HCT116 (cell line): ENCODE measurements at regions not wholly inside any gene's neighbourhood (a gene's known extent, or its start where the extent isn't known, plus 50 kb on each side); places are given as distances from the start of the nearest gene placed in this dataset.

Source experiments
- ATAC-seq: fragments of 200-7000 bp; cut with Tn5 transposase; 2 replicates; pipeline ENCODE4 v1.9.1; 2020; ENCODE audit warnings: mild to moderate bottlenecking, moderate library complexity
- BruUV-seq: library from RNA; stranded (reverse); fragments of 400-500 nt; replicated peaks from 2 replicates; lab custom pipeline; 2021; lab: Mats Ljungman, UMichigan
- CTCF ChIA-PET: fragments of 300-600 bp; sonication (Branson Sonifier 250); formaldehyde crosslinking; loops from one replicate; lab custom pipeline; 2021; ENCODE audit warnings: antibody characterized with exemption; lab: Charles Lee
- POLR2A ChIA-PET: fragments of 300-600, 350-600 bp; sonication (Branson Sonifier 250); formaldehyde crosslinking; loops from one replicate; lab custom pipeline; 2021; ENCODE audit warnings: antibody characterized with exemption; lab: Charles Lee
- RAD21 ChIA-PET, 2 experiments: fragments of 300-600 bp; sonication (Branson Sonifier 250); formaldehyde crosslinking; loops; one replicate each; lab custom pipeline; 2023; ENCODE audit warnings: low total read pairs in 2 of 2; ENCODE audit not compliant: uncharacterized antibody in 2 of 2, unreplicated experiment in 2 of 2, low non-redundant PET in 1 of 2; lab: Charles Lee
- DNase-seq: peaks from one replicate; pipeline ENCODE4 v3.0.0-alpha.2; 2010; ENCODE audit warnings: low read depth, low spot score
- H2AFZ ChIP-seq: fragments of 200-600 bp; shearing (Covaris generic), sonication (generic); 2 replicates; pipeline ENCODE4 v1.6.1; 2017; ENCODE audit warnings: low read depth, mixed run types, mixed read lengths, antibody characterized with exemption, low read length; ENCODE audit not compliant: poor library complexity, severe bottlenecking
- H3K27ac ChIP-seq: 2 replicates; pipeline ENCODE4 v1.5.1; 2012; ENCODE audit warnings: low read depth, low read length
- H3K27me3 ChIP-seq: fragments of 200-600 bp; sonication (generic); 2 replicates; pipeline ENCODE4 v1.6.1; 2016; ENCODE audit warnings: mixed run types, low read length, mixed read lengths; ENCODE audit not compliant: insufficient read depth
- H3K36me3 ChIP-seq, 2 experiments: fragments of 200-500 bp in 1 of 2; fragments of 200-600 bp in 1 of 2; sonication (Bioruptor generic) in 1 of 2; sonication (generic) in 1 of 2; 2 replicates each; pipeline versions ENCODE4 v1.5.1 to v1.6.1; 2014 to 2016; ENCODE audit warnings: low read length in 2 of 2, inconsistent platforms in 1 of 2, mixed read lengths in 1 of 2, mixed run types in 1 of 2; ENCODE audit not compliant: insufficient read depth in 2 of 2, control insufficient read depth in 1 of 2
- H3K4me1 ChIP-seq, 2 experiments: fragments of 200-600 bp in 1 of 2; sonication (generic) in 1 of 2; 2 replicates each; pipeline versions ENCODE4 v1.5.1 to v1.6.1; 2012 to 2017; ENCODE audit warnings: low read length in 2 of 2, inconsistent platforms in 1 of 2, mild to moderate bottlenecking in 1 of 2, mixed read lengths in 1 of 2, mixed run types in 1 of 2, moderate library complexity in 1 of 2; ENCODE audit not compliant: insufficient read depth in 2 of 2, control insufficient read depth in 1 of 2
- H3K4me2 ChIP-seq: fragments of 200-600 bp; sonication (generic); 2 replicates; pipeline ENCODE4 v1.6.1; 2017; ENCODE audit warnings: mixed run types, low read length, mixed read lengths
- H3K4me3 ChIP-seq, 2 experiments: fragments of 200-600 bp in 1 of 2; sonication (generic) in 1 of 2; replicated peaks in 1 of 2; 2 replicates each; pipeline ENCODE4 v1.5.1; 2011 to 2016; ENCODE audit warnings: low read length in 2 of 2, control low read depth in 1 of 2, low read depth in 1 of 2, mild to moderate bottlenecking in 1 of 2, mixed read lengths in 1 of 2, mixed run types in 1 of 2
- H3K79me2 ChIP-seq: fragments of 200-600 bp; sonication (generic); 2 replicates; pipeline ENCODE4 v1.6.1; 2017; ENCODE audit warnings: mild to moderate bottlenecking, mixed run types, low read length, moderate library complexity, mixed read lengths; ENCODE audit not compliant: insufficient read depth
- H3K9ac ChIP-seq: fragments of 200-600 bp; sonication (generic); 2 replicates; pipeline ENCODE4 v1.6.1; 2016; ENCODE audit warnings: low read length, mixed read lengths
- H3K9me2 ChIP-seq: fragments of 200-600 bp; sonication (generic), shearing (Covaris generic); 2 replicates; pipeline ENCODE4 v1.6.1; 2017; ENCODE audit warnings: mixed run types, mild to moderate bottlenecking, moderate library complexity; ENCODE audit not compliant: insufficient read depth
- H3K9me3 ChIP-seq, 2 experiments: fragments of 200-500 bp in 1 of 2; fragments of 200-600 bp in 1 of 2; sonication (Bioruptor generic) in 1 of 2; sonication (generic) in 1 of 2; 2 replicates each; pipeline ENCODE4 v1.6.1; 2014 to 2017; ENCODE audit warnings: low read length in 2 of 2, mixed read lengths in 2 of 2, inconsistent platforms in 1 of 2, low read depth in 1 of 2, mild to moderate bottlenecking in 1 of 2, mixed run types in 1 of 2, moderate library complexity in 1 of 2; ENCODE audit not compliant: control insufficient read depth in 1 of 2, insufficient read depth in 1 of 2
- H4K20me1 ChIP-seq: fragments of 200-600 bp; sonication (generic), shearing (Covaris generic); 2 replicates; pipeline ENCODE4 v1.6.1; 2017; ENCODE audit warnings: mixed run types, mild to moderate bottlenecking, moderate library complexity; ENCODE audit not compliant: insufficient read depth
- CBX3 ChIP-seq: IDR thresholded peaks from 2 replicates; pipeline ENCODE4 v1.6.1; 2012; ENCODE audit warnings: low read depth
- EGR1 ChIP-seq: IDR thresholded peaks from 2 replicates; pipeline ENCODE4 v1.6.1; 2012; ENCODE audit warnings: low read depth
- ELF1 ChIP-seq: IDR thresholded peaks from 2 replicates; pipeline ENCODE4 v1.6.1; 2012; ENCODE audit warnings: low read depth, borderline replicate concordance
- POLR2A ChIP-seq: IDR thresholded peaks from 2 replicates; pipeline ENCODE4 v1.7.0; 2011; ENCODE audit warnings: borderline replicate concordance; ENCODE audit not compliant: insufficient read depth, insufficient read length; ENCODE audit errors: extremely low read depth
- POLR2AphosphoS5 ChIP-seq: IDR thresholded peaks from 2 replicates; pipeline ENCODE4 v1.6.1; 2011; ENCODE audit warnings: mild to moderate bottlenecking, low read depth, low read length, moderate library complexity
- SIN3A ChIP-seq: IDR thresholded peaks from 2 replicates; pipeline ENCODE4 v1.6.1; 2012; ENCODE audit warnings: low read depth
- SRF ChIP-seq: IDR thresholded peaks from 2 replicates; pipeline ENCODE4 v1.6.1; 2012; ENCODE audit warnings: low read depth
- YY1 ChIP-seq: IDR thresholded peaks from 2 replicates; pipeline ENCODE4 v1.6.1; 2011; ENCODE audit warnings: low read length, low read depth, moderate library complexity, mild to moderate bottlenecking; ENCODE audit not compliant: insufficient replicate concordance; ENCODE audit errors: extremely low read depth
- ZNF274 ChIP-seq: fragments of 200-500 bp; sonication (Bioruptor generic); IDR thresholded peaks from 2 replicates; pipeline ENCODE4 v1.6.1; 2014; ENCODE audit warnings: mild to moderate bottlenecking, low read depth, low read length, inconsistent platforms
- intact Hi-C: fragments of 100-400 bp; cut with micrococcal nuclease; formaldehyde crosslinking; loops from 2 replicates; pipeline ENCODE4 v1.10.0; 2022
- TF ChIP-seq, protein P1 (sequence below), 3 experiments: fragments of 200-600 bp in 1 of 3; sonication (generic) in 1 of 3; IDR thresholded peaks in 2 of 3; conservative IDR thresholded peaks in 1 of 3; 2 replicates each; pipeline ENCODE4 v1.5.1; 2012 to 2017; ENCODE audit warnings: low read depth in 2 of 3, low read length in 2 of 3, antibody characterized with exemption in 1 of 3, borderline replicate concordance in 1 of 3, control low read depth in 1 of 3, mild to moderate bottlenecking in 1 of 3, mixed read lengths in 1 of 3, mixed run types in 1 of 3, moderate library complexity in 1 of 3; ENCODE audit not compliant: insufficient read depth in 1 of 3
- TF ChIP-seq, protein P2 (sequence below): IDR thresholded peaks from 2 replicates; pipeline ENCODE4 v1.6.1; 2012

DNA sequence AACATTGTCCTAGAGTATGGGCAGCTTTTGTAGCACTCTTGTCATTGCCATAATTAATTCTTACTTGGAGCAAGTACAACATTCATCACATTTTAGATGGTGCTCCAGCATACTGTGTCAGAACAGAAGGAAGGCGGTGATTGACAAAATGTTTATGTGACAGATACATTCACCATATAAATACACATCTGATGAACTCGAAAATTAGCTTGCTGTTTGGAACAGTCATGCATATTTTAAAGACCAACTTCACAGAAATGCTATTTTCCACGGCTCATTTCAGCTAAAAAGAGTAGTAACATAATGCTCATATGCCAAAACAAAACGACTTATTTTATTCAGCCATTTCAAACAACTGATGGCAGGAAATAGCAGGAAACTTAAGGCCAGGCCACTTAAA is 302.7 kb downstream of the MRPL39 start:
- Histone ChIP-seq H3K79me2 (no peaks in the 10 kb centered on the region), H3K9me3 (peaks cover 7 to 27% of the 10 kb centered on the region in 2 experiments; a peak in 2 of 4 replicates), H4K20me1 (no peaks in the 10 kb centered on the region), H3K27me3 (no peaks in the 10 kb centered on the region), H3K4me2 (no peak overlapping the region), H3K27ac (no peak overlapping the region), H3K9ac (no peak overlapping the region), H3K36me3 (no peaks in the 10 kb centered on the region), H2AFZ (no peak overlapping the region), H3K4me1 (no peaks in the 10 kb centered on the region), H3K9me2 (no peaks in the 10 kb centered on the region), H3K4me3 (no peak overlapping the region)
- TF ChIP-seq SIN3A, result no peak
- no peak for TF ChIP-seq POLR2A
- TF ChIP-seq, protein P1, sequence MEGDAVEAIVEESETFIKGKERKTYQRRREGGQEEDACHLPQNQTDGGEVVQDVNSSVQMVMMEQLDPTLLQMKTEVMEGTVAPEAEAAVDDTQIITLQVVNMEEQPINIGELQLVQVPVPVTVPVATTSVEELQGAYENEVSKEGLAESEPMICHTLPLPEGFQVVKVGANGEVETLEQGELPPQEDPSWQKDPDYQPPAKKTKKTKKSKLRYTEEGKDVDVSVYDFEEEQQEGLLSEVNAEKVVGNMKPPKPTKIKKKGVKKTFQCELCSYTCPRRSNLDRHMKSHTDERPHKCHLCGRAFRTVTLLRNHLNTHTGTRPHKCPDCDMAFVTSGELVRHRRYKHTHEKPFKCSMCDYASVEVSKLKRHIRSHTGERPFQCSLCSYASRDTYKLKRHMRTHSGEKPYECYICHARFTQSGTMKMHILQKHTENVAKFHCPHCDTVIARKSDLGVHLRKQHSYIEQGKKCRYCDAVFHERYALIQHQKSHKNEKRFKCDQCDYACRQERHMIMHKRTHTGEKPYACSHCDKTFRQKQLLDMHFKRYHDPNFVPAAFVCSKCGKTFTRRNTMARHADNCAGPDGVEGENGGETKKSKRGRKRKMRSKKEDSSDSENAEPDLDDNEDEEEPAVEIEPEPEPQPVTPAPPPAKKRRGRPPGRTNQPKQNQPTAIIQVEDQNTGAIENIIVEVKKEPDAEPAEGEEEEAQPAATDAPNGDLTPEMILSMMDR (IDR thresholded peaks at IDR 0.05 in 2 of 3, conservative IDR thresholded peaks at IDR 0.05 in 1 of 3; ENCODE audit: borderline replicate concordance in 1 of 3, insufficient read depth in 1 of 3, low read depth in 2 of 3, low read length in 2 of 3), result no peak
- no peak for TF ChIP-seq SRF
- no peak for TF ChIP-seq CBX3
- TF ChIP-seq, protein P2, sequence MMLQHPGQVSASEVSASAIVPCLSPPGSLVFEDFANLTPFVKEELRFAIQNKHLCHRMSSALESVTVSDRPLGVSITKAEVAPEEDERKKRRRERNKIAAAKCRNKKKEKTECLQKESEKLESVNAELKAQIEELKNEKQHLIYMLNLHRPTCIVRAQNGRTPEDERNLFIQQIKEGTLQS, result no peak
- TF ChIP-seq POLR2AphosphoS5, result no peak
- TF ChIP-seq EGR1, result no peak
- TF ChIP-seq ELF1, result no peak
- TF ChIP-seq YY1, result no peak
- no peak for TF ChIP-seq ZNF274
- intact Hi-C loops, result no loop called here
- RAD21 ChIA-PET, result no interaction called here
- CTCF ChIA-PET, result no interaction called here
- no peak for DNase-seq
- POLR2A ChIA-PET, result no interaction called here
- ATAC-seq, result no peak
- no TSS peak for BruUV-seq
